HL-60 (cell line): ENCODE measurements at regions not wholly inside any gene's neighbourhood (a gene's known extent, or its start where the extent isn't known, plus 50 kb on each side); places are given as distances from the start of the nearest gene placed in this dataset.

Experiments
- DNase-seq, 2 experiments: peaks; one replicate each; pipeline ENCODE4 v3.0.0-alpha.2; 2010 to 2020; ENCODE audit warnings: low read depth in 1 of 2, low spot score in 1 of 2
- H3K27ac ChIP-seq: fragments of 250-450 bp; sonication (Bioruptor Pico); replicated peaks from 2 replicates; pipeline ENCODE4 v1.5.1; 2020; ENCODE audit warnings: mild to moderate bottlenecking, moderate library complexity
- H3K27me3 ChIP-seq: fragments of 250-450 bp; sonication (Bioruptor Pico); 2 replicates; pipeline ENCODE4 v1.5.1; 2021; ENCODE audit warnings: mild to moderate bottlenecking, moderate library complexity; ENCODE audit not compliant: insufficient read depth, poor library complexity, severe bottlenecking
- H3K4me3 ChIP-seq: replicated peaks from 2 replicates; pipeline ENCODE4 v1.5.1; 2011; ENCODE audit warnings: mild to moderate bottlenecking, control low read depth, low read length; ENCODE audit not compliant: insufficient read depth
- GABPA ChIP-seq: IDR thresholded peaks from 2 replicates; pipeline ENCODE4 v1.6.1; 2012; ENCODE audit warnings: low read depth
- POLR2AphosphoS5 ChIP-seq: IDR thresholded peaks from 2 replicates; pipeline ENCODE4 v1.6.1; 2012; ENCODE audit warnings: low read depth
- SPI1 ChIP-seq: IDR thresholded peaks from 2 replicates; pipeline ENCODE4 v1.6.1; 2012; ENCODE audit warnings: low read depth, mild to moderate bottlenecking, borderline replicate concordance
- TF ChIP-seq, protein P1 (sequence below): IDR thresholded peaks from 2 replicates; pipeline ENCODE4 v1.6.1; 2012; ENCODE audit warnings: low read depth; ENCODE audit not compliant: insufficient replicate concordance
- TF ChIP-seq, protein P2 (sequence below): IDR thresholded peaks from one replicate; pipeline ENCODE4 v1.5.1; 2011; ENCODE audit warnings: low read length, control low read depth, inconsistent platforms; ENCODE audit not compliant: insufficient read depth

DNA sequence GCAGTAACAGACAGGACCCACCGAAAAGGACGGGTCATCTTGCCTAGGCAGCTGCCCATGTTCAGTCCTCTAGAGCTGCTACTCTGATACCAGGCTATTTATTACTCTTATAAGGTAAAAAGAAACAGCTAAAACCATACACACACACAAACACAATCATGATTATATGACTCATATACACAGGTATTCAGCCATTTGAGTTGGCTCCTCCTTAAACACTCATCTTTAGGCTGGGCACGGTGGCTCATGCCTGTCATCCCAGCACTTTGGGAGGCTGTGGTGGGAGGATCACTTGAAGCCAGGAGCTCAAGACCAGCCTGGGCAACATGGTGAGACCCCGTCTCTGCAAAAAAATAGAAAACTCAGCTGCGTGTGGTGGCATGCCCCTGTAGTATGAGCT is 76.6 kb downstream of the F11 start:
- Histone ChIP-seq H3K4me3 (no peak overlapping the region), H3K27ac (no peak overlapping the region), H3K27me3 (no peaks in the 10 kb centered on the region)
- no peak for DNase-seq
- no peak for TF ChIP-seq GABPA
- no peak for TF ChIP-seq POLR2AphosphoS5
- TF ChIP-seq, protein P1, sequence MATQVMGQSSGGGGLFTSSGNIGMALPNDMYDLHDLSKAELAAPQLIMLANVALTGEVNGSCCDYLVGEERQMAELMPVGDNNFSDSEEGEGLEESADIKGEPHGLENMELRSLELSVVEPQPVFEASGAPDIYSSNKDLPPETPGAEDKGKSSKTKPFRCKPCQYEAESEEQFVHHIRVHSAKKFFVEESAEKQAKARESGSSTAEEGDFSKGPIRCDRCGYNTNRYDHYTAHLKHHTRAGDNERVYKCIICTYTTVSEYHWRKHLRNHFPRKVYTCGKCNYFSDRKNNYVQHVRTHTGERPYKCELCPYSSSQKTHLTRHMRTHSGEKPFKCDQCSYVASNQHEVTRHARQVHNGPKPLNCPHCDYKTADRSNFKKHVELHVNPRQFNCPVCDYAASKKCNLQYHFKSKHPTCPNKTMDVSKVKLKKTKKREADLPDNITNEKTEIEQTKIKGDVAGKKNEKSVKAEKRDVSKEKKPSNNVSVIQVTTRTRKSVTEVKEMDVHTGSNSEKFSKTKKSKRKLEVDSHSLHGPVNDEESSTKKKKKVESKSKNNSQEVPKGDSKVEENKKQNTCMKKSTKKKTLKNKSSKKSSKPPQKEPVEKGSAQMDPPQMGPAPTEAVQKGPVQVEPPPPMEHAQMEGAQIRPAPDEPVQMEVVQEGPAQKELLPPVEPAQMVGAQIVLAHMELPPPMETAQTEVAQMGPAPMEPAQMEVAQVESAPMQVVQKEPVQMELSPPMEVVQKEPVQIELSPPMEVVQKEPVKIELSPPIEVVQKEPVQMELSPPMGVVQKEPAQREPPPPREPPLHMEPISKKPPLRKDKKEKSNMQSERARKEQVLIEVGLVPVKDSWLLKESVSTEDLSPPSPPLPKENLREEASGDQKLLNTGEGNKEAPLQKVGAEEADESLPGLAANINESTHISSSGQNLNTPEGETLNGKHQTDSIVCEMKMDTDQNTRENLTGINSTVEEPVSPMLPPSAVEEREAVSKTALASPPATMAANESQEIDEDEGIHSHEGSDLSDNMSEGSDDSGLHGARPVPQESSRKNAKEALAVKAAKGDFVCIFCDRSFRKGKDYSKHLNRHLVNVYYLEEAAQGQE, result no peak
- TF ChIP-seq SPI1, result no peak
- TF ChIP-seq, protein P2, sequence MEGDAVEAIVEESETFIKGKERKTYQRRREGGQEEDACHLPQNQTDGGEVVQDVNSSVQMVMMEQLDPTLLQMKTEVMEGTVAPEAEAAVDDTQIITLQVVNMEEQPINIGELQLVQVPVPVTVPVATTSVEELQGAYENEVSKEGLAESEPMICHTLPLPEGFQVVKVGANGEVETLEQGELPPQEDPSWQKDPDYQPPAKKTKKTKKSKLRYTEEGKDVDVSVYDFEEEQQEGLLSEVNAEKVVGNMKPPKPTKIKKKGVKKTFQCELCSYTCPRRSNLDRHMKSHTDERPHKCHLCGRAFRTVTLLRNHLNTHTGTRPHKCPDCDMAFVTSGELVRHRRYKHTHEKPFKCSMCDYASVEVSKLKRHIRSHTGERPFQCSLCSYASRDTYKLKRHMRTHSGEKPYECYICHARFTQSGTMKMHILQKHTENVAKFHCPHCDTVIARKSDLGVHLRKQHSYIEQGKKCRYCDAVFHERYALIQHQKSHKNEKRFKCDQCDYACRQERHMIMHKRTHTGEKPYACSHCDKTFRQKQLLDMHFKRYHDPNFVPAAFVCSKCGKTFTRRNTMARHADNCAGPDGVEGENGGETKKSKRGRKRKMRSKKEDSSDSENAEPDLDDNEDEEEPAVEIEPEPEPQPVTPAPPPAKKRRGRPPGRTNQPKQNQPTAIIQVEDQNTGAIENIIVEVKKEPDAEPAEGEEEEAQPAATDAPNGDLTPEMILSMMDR, result no peak

DNA sequence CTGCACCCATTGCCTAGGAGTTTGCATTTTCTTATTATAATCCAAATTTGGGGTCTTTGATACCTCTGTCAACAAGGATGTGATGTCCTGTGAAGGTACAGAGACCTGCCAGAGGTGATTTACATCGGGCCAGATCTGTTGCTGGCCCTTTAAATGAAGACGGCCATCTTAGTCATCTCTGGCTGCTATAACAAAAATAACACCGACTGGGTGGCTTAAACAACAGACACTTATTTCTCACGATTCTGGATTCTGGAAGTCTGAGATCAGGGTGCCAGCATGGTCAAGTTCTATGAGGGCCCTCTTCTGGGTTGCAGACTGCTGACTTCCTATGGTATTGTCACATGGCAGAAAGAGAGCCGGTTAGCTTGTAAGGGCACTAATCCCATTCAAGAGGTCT is 75.7 kb downstream of the F11 start:
- Histone ChIP-seq H3K27ac (no peak overlapping the region), H3K27me3 (no peaks in the 10 kb centered on the region), H3K4me3 (no peak overlapping the region)
- TF ChIP-seq, protein P1, result no peak
- no peak for TF ChIP-seq POLR2AphosphoS5
- TF ChIP-seq GABPA, result no peak
- no peak for TF ChIP-seq SPI1
- TF ChIP-seq, protein P2, result no peak
- DNase-seq, result no peak
